ENCODE measurements at regions not wholly inside any gene's neighbourhood (a gene's known extent, or its start where the extent isn't known, plus 50 kb on each side); places are given as distances from the start of the nearest gene placed in this dataset.
"Not testable (repeated sequence)": the region's sequence is repeated elsewhere in the genome, so short reads cannot be mapped to it uniquely, and the experiment has no call there.

GRCh38 chr20:30641522-30641921 is 615.9 kb upstream of the DEFB115 start:
- H3K36me3 ChIP-seq; intact Hi-C loops (cut with DNase I); DNase-seq: not testable (repeated sequence)

GRCh38 chr20:30660982-30661381 is 596.5 kb upstream of the DEFB115 start:
- DNase-seq; H3K36me3 ChIP-seq; H3K9me3 ChIP-seq; intact Hi-C loops (cut with DNase I); H3K27me3 ChIP-seq; H3K4me1 ChIP-seq; H3K27ac ChIP-seq; H3K4me3 ChIP-seq: not testable (repeated sequence)
- 79 to 83% methylated on average over 4 of the region's 4 CpGs for WGBS, 2 donors

More at GRCh38 chr20:30641522-30641921, 615.9 kb upstream of the DEFB115 start:
- not testable (repeated sequence) for H3K9me3 ChIP-seq, H3K27ac ChIP-seq, H3K4me3 ChIP-seq, H3K27me3 ChIP-seq, H3K4me1 ChIP-seq
- 58% methylated on average over 4 of the region's 4 CpGs for WGBS, 2 donors

GRCh38 chr20:30668418-30668817 is 589.0 kb upstream of the DEFB115 start:
- H3K4me3 ChIP-seq; H3K27ac ChIP-seq; intact Hi-C loops (cut with DNase I); H3K36me3 ChIP-seq; DNase-seq; H3K27me3 ChIP-seq; H3K4me1 ChIP-seq; H3K9me3 ChIP-seq: not testable (repeated sequence)
- WGBS, 2 donors: 67% methylated on average over 2 of the region's 2 CpGs; no CpG with 5 or more reads in 1 of the 2 donors

- H3K27ac ChIP-seq; H3K4me3 ChIP-seq; H3K9me3 ChIP-seq; H3K27me3 ChIP-seq; intact Hi-C loops (cut with DNase I); DNase-seq; H3K36me3 ChIP-seq; H3K4me1 ChIP-seq: not testable (repeated sequence)
These were observed 588.0 kb upstream of the DEFB115 start for GRCh38 chr20:30669330-30670029.

GRCh38 chr20:30671120-30671519 is 586.3 kb upstream of the DEFB115 start:
- H3K9me3 ChIP-seq; DNase-seq; H3K36me3 ChIP-seq; H3K27ac ChIP-seq; H3K4me1 ChIP-seq; intact Hi-C loops (cut with DNase I); H3K27me3 ChIP-seq; H3K4me3 ChIP-seq: not testable (repeated sequence)
- 68 to 69% methylated on average over 5 of the region's 5 CpGs for WGBS, 2 donors

GRCh38 chr20:30675988-30676564 is 581.4 kb upstream of the DEFB115 start:
- H3K36me3 ChIP-seq; H3K4me3 ChIP-seq; DNase-seq; H3K27me3 ChIP-seq; H3K27ac ChIP-seq; H3K4me1 ChIP-seq; H3K9me3 ChIP-seq; intact Hi-C loops (cut with DNase I): not testable (repeated sequence)
- WGBS, 2 donors: 66 to 69% methylated on average over 4 to 6 of the region's 6 CpGs

GRCh38 chr20:30682236-30682635 is 575.2 kb upstream of the DEFB115 start:
- intact Hi-C loops (cut with DNase I); H3K4me3 ChIP-seq; H3K27me3 ChIP-seq; H3K27ac ChIP-seq; H3K4me1 ChIP-seq; H3K9me3 ChIP-seq; H3K36me3 ChIP-seq; DNase-seq: not testable (repeated sequence)
- 78 to 79% methylated on average over 4 of the region's 4 CpGs for WGBS, 2 donors

- H3K27me3 ChIP-seq; DNase-seq; H3K9me3 ChIP-seq; H3K4me1 ChIP-seq; H3K27ac ChIP-seq; H3K4me3 ChIP-seq; intact Hi-C loops (cut with DNase I); H3K36me3 ChIP-seq: not testable (repeated sequence)
- WGBS, 2 donors: 85 to 87% methylated on average over 3 of the region's 3 CpGs
These were observed 544.6 kb upstream of the DEFB115 start for GRCh38 chr20:30712861-30713260.

- DNase-seq; H3K4me3 ChIP-seq; H3K27ac ChIP-seq; intact Hi-C loops (cut with DNase I); H3K9me3 ChIP-seq; H3K36me3 ChIP-seq: not testable (repeated sequence)
- H3K4me1 ChIP-seq: peaks cover 0 to 30% (median 0%) of the 10 kb centered on the region in 3 donors
- 20 to 60% methylated on average over 6 of the region's 6 CpGs for WGBS, 2 donors
- peaks cover 0 to 11% (median 0%) of the 10 kb centered on the region in 4 donors for H3K27me3 ChIP-seq
These were observed 537.9 kb upstream of the DEFB115 start for GRCh38 chr20:30719415-30720199.

- 20 to 66% methylated on average over 6 to 15 of the region's 27 CpGs for WGBS, 2 donors
- DNase-seq; intact Hi-C loops (cut with DNase I); H3K9me3 ChIP-seq; H3K36me3 ChIP-seq: not testable (repeated sequence)
- peaks cover 0 to 38% (median 0%) of the 10 kb centered on the region in 3 donors for H3K4me1 ChIP-seq
- H3K27me3 ChIP-seq: peaks cover 0 to 14% (median 0%) of the 10 kb centered on the region in 4 donors
- H3K4me3 ChIP-seq: peak overlapping the region; percentile 26 to 55 (median 34)
- H3K27ac ChIP-seq: peak overlapping the region in 3 of 4 donors; percentile 38 to 74 (median 49)
These were observed 534.0 kb upstream of the DEFB115 start for GRCh38 chr20:30723511-30723910.
